Stimulated activated CD8-positive, alpha-beta memory T cell treated with anti-CD3 and anti-CD28 coated beads, Interleukin-2, amount 100 ng/mL, for 1 hour (primary cell): ENCODE measurements at regions not wholly inside any gene's neighbourhood (a gene's known extent, or its start where the extent isn't known, plus 50 kb on each side); places are given as distances from the start of the nearest gene placed in this dataset.
"Not testable (repeated sequence)": the region's sequence is repeated elsewhere in the genome, so short reads cannot be mapped to it uniquely, and the experiment has no call there.

Source experiments
- DNase-seq, 2 donors: peaks; one replicate each; pipeline ENCODE4 v3.0.0-alpha.2; 2020; ENCODE audit warnings: low read depth in 2 of 2

DNA sequence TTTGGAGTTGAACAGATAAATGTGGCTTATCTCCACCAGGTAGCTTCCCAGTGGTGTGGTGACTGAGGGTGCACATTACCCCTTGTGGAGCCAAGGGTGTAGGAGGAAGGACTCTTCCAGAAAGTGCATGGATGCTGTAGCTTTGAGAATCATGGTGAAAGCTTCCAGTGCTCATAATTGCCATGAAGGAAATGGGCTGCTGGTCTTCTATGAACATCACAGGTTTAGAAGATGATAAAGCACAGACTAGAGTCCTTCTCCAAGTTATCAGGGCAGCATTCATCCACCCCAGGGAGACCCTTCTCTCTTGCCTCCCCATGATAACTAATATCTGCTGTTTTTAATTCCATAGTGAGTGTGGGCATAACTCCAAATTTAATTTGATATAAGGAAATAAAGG, 93.4 kb upstream of the CHD1 start:
- no peak for DNase-seq

DNA sequence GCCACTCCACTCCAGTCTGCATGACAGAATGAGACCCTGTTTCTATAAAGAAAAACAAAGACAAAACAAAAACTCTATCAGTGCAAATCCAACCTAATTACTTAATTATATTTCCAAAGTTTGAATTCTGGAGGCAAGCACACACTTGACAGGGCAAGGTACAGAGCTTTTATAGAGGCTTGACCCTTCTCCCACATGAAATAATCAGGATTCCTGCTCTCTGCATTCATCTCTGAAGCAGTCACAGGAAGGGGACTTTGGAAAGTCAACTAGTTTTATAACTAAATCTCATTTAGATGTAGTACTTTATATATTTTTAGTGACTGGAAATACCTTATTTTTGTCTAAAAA, 91.9 kb upstream of the CHD1 start:
- DNase-seq: no peak

DNA sequence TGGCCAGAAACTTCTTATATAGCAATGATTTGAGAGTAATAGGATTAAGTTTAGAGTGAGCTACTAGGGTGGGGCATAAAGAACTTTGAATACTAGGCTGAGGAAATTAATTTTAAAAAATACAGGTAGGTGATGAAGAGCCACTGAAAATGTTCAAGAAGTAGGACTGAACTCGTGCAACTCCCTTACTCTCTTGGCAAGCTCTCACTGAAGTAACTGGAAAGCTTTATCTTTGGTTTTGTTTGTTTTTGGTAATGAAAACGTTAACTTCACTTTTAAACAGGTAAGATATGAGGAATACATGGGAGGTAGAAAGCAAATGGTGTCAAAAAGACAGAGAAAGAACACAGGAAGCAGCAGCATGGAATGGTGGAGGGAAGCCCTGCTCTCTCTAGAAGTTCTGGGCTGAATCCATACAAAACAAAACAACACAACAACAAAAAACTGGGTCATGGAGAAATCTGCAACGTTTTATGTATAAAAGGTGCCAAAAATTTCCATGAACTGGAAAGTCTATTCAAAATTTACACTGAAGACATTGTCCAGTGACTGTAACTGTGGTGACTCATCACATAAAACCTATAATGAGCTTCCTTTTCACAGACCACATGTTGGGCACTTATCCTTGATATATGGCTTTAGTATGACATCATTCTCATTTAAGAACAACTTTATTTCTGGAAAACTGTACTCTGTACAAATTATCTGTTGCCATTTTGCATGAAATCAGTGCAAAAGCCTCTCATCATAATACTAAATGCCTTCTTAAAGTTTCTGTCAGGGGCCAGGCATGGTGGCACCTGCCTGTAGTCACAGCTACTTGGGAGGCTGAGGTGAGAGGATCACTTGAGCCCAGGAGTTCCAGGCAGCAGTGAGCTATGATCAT, 91.2 kb upstream of the CHD1 start:
- DNase-seq: no peak

DNA sequence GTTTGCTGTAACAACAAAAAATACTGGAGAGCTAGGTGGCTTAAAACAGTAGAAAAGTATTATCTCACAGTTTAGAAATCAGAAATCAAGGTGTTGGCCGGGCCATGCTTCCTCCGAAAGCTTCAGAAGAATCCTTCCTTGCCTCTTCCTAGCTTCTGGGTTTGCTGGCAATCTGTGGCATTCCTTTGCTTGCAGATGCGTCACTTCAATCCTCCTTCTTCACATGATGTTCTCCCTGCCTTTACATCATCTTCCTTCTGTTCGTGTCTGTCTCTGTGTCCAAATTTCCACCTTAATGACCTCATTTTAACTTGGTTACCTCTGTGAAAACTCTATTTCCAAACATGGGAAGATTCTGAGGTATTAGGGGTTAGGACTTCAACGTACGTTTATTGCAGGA, 90.4 kb upstream of the CHD1 start:
- no peak for DNase-seq

DNA sequence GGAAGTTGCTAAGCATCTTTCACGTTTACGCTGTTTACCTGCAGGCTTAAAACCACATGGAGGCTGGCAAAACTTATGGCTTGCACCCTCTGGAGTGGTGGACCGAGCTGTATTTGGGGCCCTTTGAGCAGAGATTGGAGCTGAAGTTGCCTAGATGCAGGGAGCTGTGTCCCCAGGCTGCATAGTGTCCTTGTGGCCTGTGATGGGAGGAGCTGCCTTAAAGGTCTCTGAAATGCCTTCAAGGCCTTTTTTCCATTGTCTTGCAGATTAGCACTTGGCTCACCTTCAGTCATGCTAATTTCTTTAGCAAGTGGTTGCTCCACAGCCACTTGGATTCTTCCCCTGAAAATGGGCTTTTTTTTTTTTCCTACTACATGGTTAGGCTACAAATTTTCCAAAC, 81.5 kb upstream of the CHD1 start:
- no peak for DNase-seq

DNA sequence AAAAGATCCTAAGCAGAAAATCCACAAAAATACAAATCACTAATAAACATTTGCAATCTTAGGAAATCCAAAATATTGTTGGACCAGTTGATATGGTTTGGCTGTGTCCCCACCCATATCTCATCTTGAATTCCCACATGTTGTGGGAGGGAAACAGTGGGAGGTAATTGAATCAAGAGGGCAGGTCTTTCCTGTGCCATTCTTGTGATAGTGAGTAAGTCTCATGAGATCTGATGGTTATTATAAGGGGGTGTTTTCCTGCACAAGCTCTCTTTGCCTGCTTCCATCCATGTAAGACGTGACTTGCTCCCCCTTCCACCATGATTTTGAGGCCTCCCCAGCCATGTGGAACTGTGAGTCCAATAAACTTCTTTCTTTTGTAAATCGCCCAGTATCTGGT, 79.2 kb upstream of the CHD1 start:
- DNase-seq: not testable (repeated sequence)

- DNase-seq: no peak
Measured at GRCh38 chr5:99005506-99005905, 76.7 kb upstream of the CHD1 start.

- DNase-seq: no peak
Measured at GRCh38 chr5:99004960-99005359, 76.2 kb upstream of the CHD1 start.

GRCh38 chr5:99000876-99001275, 72.1 kb upstream of the CHD1 start:
- no peak for DNase-seq

DNA sequence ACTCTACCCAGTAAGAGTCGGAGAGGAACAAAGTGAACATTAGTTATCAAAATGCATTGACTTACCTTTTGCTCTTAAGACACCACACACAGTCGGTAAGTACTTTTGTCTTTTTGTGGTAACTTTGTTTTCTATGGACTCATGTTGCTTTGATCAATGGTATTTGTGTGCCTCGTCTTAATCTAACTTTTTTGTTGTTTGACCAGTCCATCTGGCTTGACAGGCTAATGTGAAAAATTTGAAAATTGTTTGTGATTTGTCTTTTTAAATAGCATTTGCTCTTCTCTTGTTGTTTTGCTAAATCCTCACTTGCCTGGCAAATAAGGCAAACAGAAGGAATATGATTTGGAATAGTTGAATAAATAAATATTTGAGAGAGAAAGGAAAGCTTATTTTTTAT, 71.4 kb upstream of the CHD1 start:
- no peak for DNase-seq

GRCh38 chr5:98999631-99000030, 70.8 kb upstream of the CHD1 start:
- no peak for DNase-seq

- no peak for DNase-seq
Measured at GRCh38 chr5:98997000-98997399, 68.2 kb upstream of the CHD1 start.

GRCh38 chr5:98994611-98995010, 65.8 kb upstream of the CHD1 start:
- no peak for DNase-seq

DNA sequence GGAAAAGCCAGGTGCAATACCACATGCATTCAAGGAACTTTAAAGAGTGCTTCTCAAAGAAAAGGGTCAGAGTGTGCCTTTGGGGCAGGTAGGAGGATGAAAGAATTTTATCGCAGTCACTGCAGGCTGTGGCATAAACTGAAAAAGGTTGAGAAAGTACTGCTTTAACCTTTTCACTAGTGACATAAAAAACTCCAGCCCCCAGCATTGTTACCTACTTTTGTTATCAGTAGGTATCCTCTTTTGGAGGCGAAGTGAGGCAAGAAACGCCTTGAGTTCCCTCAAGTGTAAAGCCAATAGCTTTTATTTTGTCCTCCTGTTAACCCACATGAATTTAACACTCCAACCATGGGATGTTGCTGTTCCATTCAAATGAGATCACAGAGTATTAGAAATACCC, 64.7 kb upstream of the CHD1 start:
- DNase-seq: no peak

- no peak for DNase-seq
Measured at GRCh38 chr5:98992552-98992951, 63.7 kb upstream of the CHD1 start.

DNA sequence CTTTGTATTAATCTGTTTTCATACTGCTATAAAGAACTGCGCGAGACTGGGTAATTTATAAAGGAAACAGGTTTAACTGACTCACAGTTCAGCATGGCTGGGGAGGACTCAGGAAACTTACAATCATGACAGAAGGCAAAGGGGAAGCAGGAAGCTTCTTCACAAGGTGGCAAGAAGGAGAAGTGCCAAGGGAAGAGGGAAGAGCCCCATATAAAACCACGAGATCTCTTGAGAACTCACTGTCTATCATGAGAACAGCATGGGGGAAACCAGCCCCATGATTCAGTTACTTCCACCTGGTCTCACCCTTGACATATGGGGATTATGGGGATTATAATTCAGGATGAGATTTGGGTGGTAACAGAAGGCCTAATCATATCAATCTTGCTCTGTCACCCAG, 60.9 kb upstream of the CHD1 start:
- no peak for DNase-seq

DNA sequence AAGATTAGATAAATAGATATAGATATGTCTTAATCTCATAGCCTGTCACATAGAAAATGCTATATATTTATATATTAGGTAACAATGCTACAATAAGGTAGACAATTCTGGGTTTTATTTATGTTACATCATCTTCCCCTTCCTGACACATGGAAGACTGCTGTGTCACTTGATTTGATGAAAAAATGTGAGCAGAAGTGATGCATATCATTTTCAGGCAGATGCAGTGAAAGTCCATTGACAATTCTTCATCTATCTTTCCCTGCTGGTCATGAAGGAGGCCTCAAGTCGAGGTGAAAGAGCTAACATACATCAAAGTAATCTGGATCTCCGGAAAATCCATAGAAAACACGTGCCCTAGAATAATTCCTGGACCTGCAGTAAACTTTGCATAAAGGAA, 57.8 kb upstream of the CHD1 start:
- no peak for DNase-seq

GRCh38 chr5:98982880-98983279, 54.1 kb upstream of the CHD1 start:
- no peak for DNase-seq
